HG03064 (cell line): ENCODE measurements at regions not wholly inside any gene's neighbourhood (a gene's known extent, or its start where the extent isn't known, plus 50 kb on each side); places are given as distances from the start of the nearest gene placed in this dataset.

Experiments
- ATAC-seq: cut with Tn5 transposase; IDR thresholded peaks from one replicate; pipeline ENCODE4 v1.9.1; 2021; ENCODE audit warnings: low read depth; ENCODE audit not compliant: unreplicated experiment

GRCh38 chr2:12321886-12322285 lies 394.9 kb upstream of the TRIB2 start:
- no peak for ATAC-seq

DNA sequence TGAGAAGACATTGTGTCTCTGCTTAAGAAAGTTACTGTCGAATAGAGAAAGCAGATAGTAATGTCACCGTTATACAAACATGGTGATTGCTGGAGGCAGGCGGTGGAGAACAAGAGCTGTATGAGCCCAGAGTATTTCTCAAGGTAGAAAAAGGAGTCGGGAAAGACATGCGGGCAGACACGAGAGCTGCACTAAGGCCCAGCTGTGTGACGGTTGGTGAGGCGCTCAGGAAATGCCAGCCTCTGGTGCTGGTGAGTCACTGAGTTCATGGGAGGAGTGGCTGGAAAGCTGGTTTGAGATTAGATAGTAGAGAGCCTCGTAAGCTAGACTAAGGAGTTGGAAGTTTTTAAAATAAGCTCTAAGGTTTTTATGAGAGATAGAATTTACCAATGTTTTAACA lies 390.9 kb upstream of the TRIB2 start:
- ATAC-seq = no peak

DNA sequence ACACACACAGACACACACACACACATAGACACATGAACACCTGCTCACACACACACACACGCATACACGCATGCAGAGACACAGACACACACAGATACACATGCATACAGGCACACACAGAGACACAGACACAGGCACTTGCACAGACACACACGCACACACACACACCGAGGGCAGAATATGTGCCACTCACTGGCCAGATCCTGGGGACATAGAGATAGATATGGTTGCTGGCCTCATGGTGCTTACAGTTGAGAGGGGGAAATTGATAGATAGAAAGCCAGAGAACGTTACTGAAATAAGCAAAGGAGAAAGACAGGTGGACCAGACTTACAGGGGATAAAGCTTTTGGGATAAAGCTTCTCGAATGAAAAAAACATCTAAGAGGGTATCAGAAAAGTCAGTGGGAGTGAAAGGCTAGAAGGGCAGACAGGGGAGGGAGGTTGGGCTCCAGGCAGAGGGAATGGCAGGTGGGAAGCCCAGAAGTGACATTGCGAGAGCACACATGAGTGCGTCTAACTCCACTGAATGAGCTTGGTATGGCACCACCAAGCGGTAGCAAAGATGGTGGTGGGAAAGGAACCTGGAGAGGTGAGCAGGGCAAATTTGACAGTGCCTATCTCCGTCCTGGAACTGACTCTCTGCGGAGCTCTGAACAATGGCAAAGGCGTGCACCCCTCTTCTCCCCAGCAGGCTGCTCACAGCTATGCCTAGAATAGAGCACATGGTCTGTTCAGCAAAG lies 390.1 kb upstream of the TRIB2 start:
- ATAC-seq = peak; percentile 74

- no peak for ATAC-seq
Observed at GRCh38 chr2:12330916-12331315, 385.8 kb upstream of the TRIB2 start.

- ATAC-seq = no peak
Observed at GRCh38 chr2:12331698-12332097, 385.0 kb upstream of the TRIB2 start.

- no peak for ATAC-seq
Observed at GRCh38 chr2:12333293-12333692, 383.4 kb upstream of the TRIB2 start.

DNA sequence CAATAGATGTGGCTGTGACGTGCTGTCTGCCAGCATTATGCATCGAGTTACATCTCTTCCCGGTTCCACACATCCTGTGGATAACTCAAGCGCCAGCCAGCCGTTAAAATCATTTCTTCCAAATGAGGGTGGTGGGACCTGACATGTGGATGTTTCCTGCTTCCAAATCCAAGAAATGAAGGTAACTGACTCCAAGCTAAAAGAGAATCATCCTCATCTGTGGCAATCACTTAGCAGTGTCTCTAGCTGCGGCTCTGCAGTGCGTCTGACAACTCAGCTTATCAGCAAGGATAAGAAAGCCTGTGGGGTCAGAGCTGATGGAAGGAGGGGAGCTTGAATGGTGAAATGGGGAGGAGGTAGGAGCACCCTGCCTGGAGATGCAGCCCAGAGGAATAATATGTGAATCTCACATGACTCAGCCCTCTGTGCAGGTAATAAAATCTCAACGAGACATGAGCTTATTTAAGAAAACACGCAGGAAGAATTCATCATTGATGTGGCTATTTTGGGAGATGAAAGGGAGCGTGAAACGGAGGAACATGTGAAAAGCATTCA lies 382.2 kb upstream of the TRIB2 start:
- no peak for ATAC-seq

GRCh38 chr2:12335131-12335530 lies 381.6 kb upstream of the TRIB2 start:
- ATAC-seq = no peak

GRCh38 chr2:12335995-12336394 lies 380.7 kb upstream of the TRIB2 start:
- no peak for ATAC-seq

DNA sequence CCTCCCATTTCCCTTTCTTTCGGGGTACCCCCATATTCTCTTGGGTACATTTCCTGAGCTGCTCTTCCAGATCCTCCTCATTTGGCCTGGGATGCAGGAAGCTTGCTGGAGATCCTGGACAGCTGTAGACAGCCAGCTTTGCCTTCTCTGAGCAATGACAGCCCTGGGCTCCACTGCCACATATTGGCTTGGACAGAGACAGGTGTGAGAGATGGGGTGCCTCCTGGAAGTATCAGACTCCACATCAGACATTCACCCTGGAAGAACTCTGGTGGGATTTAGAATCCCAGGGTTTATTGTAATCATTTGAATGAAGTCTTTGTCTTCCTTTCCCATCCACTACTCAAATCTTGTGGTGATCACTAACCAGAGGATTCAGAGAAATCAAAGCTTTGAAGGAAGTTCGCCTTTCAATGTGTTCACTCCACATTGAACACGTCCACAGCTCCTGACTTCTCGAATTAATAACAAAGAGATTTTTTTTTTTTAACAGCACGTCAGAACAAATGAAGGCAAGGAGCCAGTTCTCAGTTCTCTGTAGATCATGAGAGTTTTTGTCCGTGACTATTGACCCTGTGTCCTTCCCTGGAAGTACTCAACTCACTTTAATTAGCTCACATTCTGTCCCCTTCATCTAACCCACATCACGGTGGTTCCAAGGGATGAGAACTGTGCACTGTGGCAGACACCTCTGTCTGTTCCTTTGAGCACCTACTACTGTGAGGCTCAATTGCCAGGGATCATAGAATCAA lies 377.6 kb upstream of the TRIB2 start:
- no peak for ATAC-seq

- ATAC-seq = no peak
Observed at GRCh38 chr2:12340164-12340563, 376.6 kb upstream of the TRIB2 start.

DNA sequence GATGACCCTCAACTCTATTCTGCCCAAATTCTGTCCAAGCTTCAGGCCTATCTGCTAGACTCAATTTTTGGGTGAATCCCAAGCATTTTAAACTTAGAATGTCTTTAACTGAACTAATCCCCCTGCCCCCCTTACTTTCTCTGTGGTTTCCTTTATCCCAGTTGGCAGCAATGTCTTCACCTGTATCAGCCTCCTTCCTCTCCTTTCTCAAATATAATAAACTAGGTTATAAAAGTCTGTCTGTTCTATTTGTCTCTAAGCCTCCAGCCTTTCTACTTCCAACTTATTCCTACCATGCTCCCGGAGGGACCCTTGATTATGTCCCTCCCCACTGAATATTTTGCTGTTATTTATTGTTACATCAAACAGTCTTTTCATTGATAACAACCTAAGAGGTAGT lies 375.5 kb upstream of the TRIB2 start:
- no peak for ATAC-seq

GRCh38 chr2:12341920-12342319 lies 374.8 kb upstream of the TRIB2 start:
- ATAC-seq = no peak

DNA sequence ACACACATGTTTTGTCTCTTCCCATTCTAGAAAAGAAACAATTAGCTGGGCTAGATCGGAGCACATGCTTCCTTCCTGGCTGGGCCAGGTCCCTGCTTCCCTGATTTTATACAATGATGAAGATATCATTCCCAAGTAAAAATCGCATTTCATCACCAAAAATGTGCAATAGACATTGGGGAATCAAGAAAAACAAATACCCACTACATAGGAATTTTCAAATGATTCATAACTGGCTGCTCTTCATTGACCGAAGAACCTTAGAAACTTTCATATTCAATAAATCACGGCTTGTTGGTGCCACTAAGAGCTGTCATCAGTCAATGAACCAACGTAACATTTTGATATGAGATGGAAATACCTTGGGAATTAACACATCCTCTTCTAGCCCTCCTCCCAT lies 373.6 kb upstream of the TRIB2 start:
- ATAC-seq = no peak

DNA sequence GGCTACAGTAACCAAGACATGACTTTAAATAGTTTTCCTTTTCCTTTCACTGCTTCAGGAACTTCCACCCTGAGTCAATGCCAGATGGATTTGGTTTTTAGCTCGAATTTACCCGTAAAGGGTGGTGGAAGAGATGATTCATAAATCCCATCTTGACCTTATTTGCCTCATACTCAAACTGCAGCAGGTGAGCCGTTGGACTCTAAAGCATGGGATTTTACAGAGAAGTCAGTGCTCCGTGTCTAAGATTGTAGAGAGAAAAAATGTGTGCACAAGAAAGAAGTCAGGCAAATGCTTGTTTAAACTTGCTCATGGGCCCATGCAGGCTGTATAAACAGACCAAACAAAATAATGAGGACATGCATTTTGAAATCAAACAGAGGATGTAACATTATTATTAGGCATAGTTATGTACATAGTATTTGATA lies 369.7 kb upstream of the TRIB2 start:
- no peak for ATAC-seq

DNA sequence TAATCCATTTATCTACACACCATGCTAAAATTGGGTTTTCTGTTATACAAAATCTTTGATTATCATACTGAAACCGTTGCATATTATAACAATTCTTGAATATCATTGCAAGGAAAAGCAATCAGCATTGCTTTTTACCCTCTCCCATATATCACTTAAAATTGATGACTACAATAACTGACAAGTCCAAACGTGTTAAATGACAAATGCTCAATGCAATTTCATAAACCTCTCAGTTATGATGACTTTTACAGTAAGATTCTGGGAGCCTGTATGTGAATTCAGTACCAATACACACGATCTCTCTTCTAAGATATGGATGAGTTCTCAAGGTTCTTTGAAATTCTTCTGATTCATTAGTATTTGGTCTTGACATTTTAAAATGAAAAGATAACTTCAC lies 368.5 kb upstream of the TRIB2 start:
- no peak for ATAC-seq

DNA sequence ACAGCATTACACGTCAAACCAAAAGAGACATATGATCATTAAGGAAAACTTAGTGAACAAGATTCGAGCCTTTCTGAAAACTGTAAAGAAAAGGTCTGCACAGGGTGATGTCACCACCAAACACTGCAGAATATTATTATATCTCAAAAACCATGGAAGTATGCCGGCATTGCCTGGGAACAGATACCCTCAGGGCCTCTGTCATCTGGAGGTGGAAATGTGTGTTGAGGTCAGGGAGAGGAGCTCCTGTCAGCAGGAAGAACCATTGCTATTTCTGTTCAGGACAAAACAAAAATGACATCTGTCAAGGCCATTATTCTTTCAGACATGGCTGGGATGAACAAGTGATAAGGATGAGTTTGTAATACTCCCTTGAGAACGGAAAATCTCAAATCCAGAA lies 365.9 kb upstream of the TRIB2 start:
- ATAC-seq = no peak

- no peak for ATAC-seq
Observed at GRCh38 chr2:12352889-12353288, 363.8 kb upstream of the TRIB2 start.

DNA sequence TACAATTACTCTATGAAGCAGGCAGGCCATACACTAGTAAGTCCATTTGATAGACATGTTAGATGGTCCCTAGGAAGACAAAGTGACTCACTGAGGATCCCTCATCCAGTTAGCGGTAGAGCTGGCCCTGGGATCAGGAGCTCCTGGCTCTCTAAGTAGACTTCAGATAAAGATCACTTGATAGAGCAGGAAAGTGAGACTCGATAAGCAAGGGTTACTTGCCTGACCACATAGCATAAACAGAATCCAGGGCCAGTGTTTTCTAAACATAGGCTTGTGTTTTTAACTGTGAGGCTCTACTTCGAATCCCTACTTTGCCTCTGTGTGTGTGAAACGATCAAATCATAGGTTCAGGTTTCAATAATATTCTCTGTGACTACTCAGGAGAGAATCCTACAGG lies 355.2 kb upstream of the TRIB2 start:
- ATAC-seq = no peak

- no peak for ATAC-seq
Observed at GRCh38 chr2:12363138-12363537, 353.6 kb upstream of the TRIB2 start.

DNA sequence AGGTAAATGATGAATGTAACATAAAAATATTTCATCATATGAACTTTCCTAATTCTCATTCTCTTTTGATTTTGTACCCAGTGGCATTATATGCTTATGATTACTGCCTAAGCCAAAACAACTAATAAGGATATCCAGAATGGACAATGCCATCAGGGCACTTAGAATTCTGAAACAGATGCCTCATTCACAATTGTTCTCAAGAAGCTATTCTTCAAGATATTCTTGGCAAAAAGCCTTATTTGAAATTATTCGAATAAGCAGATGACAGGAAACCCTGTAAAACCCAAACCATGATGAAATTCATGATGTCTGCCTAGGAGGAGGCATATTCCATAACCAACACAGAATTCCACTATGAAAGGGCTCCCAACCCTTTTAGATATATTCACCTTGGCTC lies 353.2 kb upstream of the TRIB2 start:
- no peak for ATAC-seq

- no peak for ATAC-seq
Observed at GRCh38 chr2:12369566-12369965, 347.2 kb upstream of the TRIB2 start.
